ENCODE measurements at regions not wholly inside any gene's neighbourhood (a gene's known extent, or its start where the extent isn't known, plus 50 kb on each side); places are given as distances from the start of the nearest gene placed in this dataset.

- no peak for TF ChIP-seq CTCF (IDR thresholded peaks at IDR 0.05; ENCODE audit: low read length)
- no peak for TF ChIP-seq EZH2 (optimal IDR thresholded peaks at IDR 0.05; ENCODE audit: low read depth, low read length)
Observed at GRCh38 chr11:111091321-111091938, 154.1 kb upstream of the POU2AF2 start.

Data from MM.1S (cell line).